ENCODE measurements at regions not wholly inside any gene's neighbourhood (a gene's known extent, or its start where the extent isn't known, plus 50 kb on each side); places are given as distances from the start of the nearest gene placed in this dataset.
A peak's percentile ranks its signal among the peaks of the same experiment; 100 is the strongest.

DNA sequence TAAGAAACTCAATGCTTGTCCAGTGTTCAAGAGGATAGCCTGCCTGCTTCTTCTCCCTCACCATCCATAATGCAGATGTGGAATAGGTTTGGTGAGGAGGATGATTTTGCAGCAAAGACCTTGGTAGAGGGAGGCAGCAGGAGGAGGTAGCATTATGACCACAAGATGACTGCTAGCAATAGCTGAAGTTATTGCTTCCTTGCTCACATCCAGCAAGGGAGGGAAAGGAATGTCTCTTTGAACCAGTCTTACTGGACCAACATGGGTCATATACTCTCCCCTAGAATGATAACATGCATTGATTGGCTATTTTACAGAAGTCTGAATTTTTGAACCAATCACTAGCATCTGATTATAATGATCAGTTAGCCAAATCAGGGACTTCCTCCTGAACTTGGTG, 607.6 kb downstream of the EBF1 start:
- TF ChIP-seq, protein P1, sequence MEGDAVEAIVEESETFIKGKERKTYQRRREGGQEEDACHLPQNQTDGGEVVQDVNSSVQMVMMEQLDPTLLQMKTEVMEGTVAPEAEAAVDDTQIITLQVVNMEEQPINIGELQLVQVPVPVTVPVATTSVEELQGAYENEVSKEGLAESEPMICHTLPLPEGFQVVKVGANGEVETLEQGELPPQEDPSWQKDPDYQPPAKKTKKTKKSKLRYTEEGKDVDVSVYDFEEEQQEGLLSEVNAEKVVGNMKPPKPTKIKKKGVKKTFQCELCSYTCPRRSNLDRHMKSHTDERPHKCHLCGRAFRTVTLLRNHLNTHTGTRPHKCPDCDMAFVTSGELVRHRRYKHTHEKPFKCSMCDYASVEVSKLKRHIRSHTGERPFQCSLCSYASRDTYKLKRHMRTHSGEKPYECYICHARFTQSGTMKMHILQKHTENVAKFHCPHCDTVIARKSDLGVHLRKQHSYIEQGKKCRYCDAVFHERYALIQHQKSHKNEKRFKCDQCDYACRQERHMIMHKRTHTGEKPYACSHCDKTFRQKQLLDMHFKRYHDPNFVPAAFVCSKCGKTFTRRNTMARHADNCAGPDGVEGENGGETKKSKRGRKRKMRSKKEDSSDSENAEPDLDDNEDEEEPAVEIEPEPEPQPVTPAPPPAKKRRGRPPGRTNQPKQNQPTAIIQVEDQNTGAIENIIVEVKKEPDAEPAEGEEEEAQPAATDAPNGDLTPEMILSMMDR (conservative IDR thresholded peaks at IDR 0.05 in 1 of 2, IDR thresholded peaks at IDR 0.05 in 1 of 2; ENCODE audit: low read depth in 1 of 2, low read length in 2 of 2) = no peak
- TF ChIP-seq EZH2 (IDR thresholded peaks at IDR 0.05; ENCODE audit: low read length, missing control alignments) = no peak
- no peak overlapping the region for H3K27ac ChIP-seq (ENCODE audit: insufficient read depth, low read length)
- no peaks in the 10 kb centered on the region for H4K20me1 ChIP-seq (ENCODE audit: control insufficient read depth, extremely low read depth, insufficient read depth, low read length)
- H3K79me2 ChIP-seq (ENCODE audit: control insufficient read depth, insufficient read depth, low read length) = no peaks in the 10 kb centered on the region
- peak in 1 of 2 donors; percentile 27 for DNase-seq (ENCODE audit: low read depth in 2 of 2)
- H3K36me3 ChIP-seq (ENCODE audit: control insufficient read depth, insufficient read depth, low read length) = no peaks in the 10 kb centered on the region
- no peak overlapping the region for H2AFZ ChIP-seq (ENCODE audit: low read length)
- H3K9me3 ChIP-seq (ENCODE audit: control insufficient read depth, insufficient read depth, low read depth, low read length) = no peaks in the 10 kb centered on the region
- H3K9ac ChIP-seq (ENCODE audit: insufficient read depth, low read length) = no peak overlapping the region
- H3K4me1 ChIP-seq (ENCODE audit: control insufficient read depth, extremely low read depth, insufficient read depth, low read length) = no peaks in the 10 kb centered on the region
- no peak overlapping the region for H3K4me3 ChIP-seq (replicated peaks in 1 of 4; ENCODE audit: control extremely low read depth in 1 of 4, insufficient read depth in 1 of 4, low read depth in 3 of 4, low read length in 4 of 4)
- no peak overlapping the region for H3K4me2 ChIP-seq (ENCODE audit: extremely low read depth, insufficient read depth, low read length)
- H3K27me3 ChIP-seq (ENCODE audit: control insufficient read depth, insufficient read depth, low read length) = no peaks in the 10 kb centered on the region

DNA sequence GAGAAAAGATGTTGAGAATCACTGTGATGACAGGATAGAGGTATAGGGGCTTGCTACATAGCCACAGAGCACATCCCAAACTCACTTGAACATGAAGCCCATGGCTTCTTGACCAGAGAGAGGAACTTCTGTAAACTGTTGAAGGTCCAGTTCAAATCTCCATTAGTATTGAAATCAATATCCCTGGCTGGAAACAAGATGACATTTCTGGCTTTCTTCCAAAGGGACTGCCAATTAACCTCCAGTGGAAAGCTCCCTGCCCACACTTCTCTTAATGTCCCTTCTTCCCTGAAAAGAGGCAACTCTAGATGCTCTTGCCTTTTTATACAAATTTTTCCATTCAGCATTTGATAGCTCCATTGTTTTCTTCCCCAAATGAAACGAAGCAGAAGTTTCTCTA, 612.1 kb downstream of the EBF1 start:
- Histone ChIP-seq H3K27ac (ENCODE audit: insufficient read depth, low read length) (no peak overlapping the region), H3K9ac (ENCODE audit: insufficient read depth, low read length) (no peak overlapping the region), H3K9me3 (ENCODE audit: control insufficient read depth, insufficient read depth, low read depth, low read length) (no peaks in the 10 kb centered on the region)

DNA sequence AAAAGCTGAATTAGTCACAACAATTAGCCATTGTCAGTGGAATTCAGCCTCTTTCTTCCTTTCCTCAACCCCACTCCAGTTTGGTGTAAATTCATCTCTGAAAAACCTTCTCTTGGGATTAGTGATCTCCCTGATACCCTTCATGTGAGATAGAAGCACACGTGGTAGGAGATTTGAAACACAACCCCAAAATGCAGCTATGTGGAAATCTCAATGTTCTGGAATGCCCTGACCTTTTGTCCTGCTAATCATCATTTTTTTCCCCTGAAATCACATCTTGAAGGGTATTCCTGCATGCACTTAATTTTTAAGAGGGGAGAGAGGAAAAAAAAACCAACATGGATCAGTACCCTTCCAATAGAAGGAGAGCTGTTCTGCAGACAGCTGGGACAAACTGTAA, 612.6 kb downstream of the EBF1 start:
- Histone ChIP-seq H3K9me3 (ENCODE audit: control insufficient read depth, insufficient read depth, low read depth, low read length) (no peaks in the 10 kb centered on the region), H3K36me3 (ENCODE audit: control insufficient read depth, insufficient read depth, low read length) (no peaks in the 10 kb centered on the region), H2AFZ (ENCODE audit: low read length) (no peak overlapping the region), H3K79me2 (ENCODE audit: control insufficient read depth, insufficient read depth, low read length) (no peaks in the 10 kb centered on the region), H3K27me3 (ENCODE audit: control insufficient read depth, insufficient read depth, low read length) (no peaks in the 10 kb centered on the region), H3K4me1 (ENCODE audit: control insufficient read depth, extremely low read depth, insufficient read depth, low read length) (peaks cover 2% of the 10 kb centered on the region), H3K27ac (ENCODE audit: insufficient read depth, low read length) (no peak overlapping the region), H3K4me3 (replicated peaks in 1 of 4; ENCODE audit: control extremely low read depth in 1 of 4, insufficient read depth in 1 of 4, low read depth in 3 of 4, low read length in 4 of 4) (no peak overlapping the region), H3K4me2 (ENCODE audit: extremely low read depth, insufficient read depth, low read length) (no peak overlapping the region), H4K20me1 (ENCODE audit: control insufficient read depth, extremely low read depth, insufficient read depth, low read length) (no peaks in the 10 kb centered on the region), H3K9ac (ENCODE audit: insufficient read depth, low read length) (no peak overlapping the region)
- TF ChIP-seq, protein P1 (conservative IDR thresholded peaks at IDR 0.05 in 1 of 2, IDR thresholded peaks at IDR 0.05 in 1 of 2; ENCODE audit: low read depth in 1 of 2, low read length in 2 of 2) = no peak
- TF ChIP-seq EZH2 (IDR thresholded peaks at IDR 0.05; ENCODE audit: low read length, missing control alignments) = no peak
- no peak for DNase-seq (ENCODE audit: low read depth in 2 of 2)

More for the DNA sequence above, 612.1 kb downstream of the EBF1 start:
- Histone ChIP-seq H3K27me3 (ENCODE audit: control insufficient read depth, insufficient read depth, low read length) (no peaks in the 10 kb centered on the region), H3K36me3 (ENCODE audit: control insufficient read depth, insufficient read depth, low read length) (no peaks in the 10 kb centered on the region), H3K79me2 (ENCODE audit: control insufficient read depth, insufficient read depth, low read length) (no peaks in the 10 kb centered on the region), H2AFZ (ENCODE audit: low read length) (no peak overlapping the region), H3K4me2 (ENCODE audit: extremely low read depth, insufficient read depth, low read length) (no peak overlapping the region), H4K20me1 (ENCODE audit: control insufficient read depth, extremely low read depth, insufficient read depth, low read length) (no peaks in the 10 kb centered on the region), H3K4me1 (ENCODE audit: control insufficient read depth, extremely low read depth, insufficient read depth, low read length) (peaks cover 2% of the 10 kb centered on the region), H3K4me3 (replicated peaks in 1 of 4; ENCODE audit: control extremely low read depth in 1 of 4, insufficient read depth in 1 of 4, low read depth in 3 of 4, low read length in 4 of 4) (no peak overlapping the region)
- no peak for DNase-seq (ENCODE audit: low read depth in 2 of 2)
- TF ChIP-seq EZH2 (IDR thresholded peaks at IDR 0.05; ENCODE audit: low read length, missing control alignments) = no peak
- TF ChIP-seq, protein P1 (conservative IDR thresholded peaks at IDR 0.05 in 1 of 2, IDR thresholded peaks at IDR 0.05 in 1 of 2; ENCODE audit: low read depth in 1 of 2, low read length in 2 of 2) = no peak
